CD4-positive, alpha-beta T cell treated with Interleukin-6 at 100 ng/mL for 8 hours (primary cell): ENCODE measurements at regions not wholly inside any gene's neighbourhood (a gene's known extent, or its start where the extent isn't known, plus 50 kb on each side); places are given as distances from the start of the nearest gene placed in this dataset.
"Not testable (repeated sequence)": the region's sequence is repeated elsewhere in the genome, so short reads cannot be mapped to it uniquely, and the experiment has no call there.

Experiments
- DNase-seq: peaks from one replicate; pipeline ENCODE4 v3.0.0-alpha.2; 2020; ENCODE audit warnings: mixed read lengths, low spot score

DNA sequence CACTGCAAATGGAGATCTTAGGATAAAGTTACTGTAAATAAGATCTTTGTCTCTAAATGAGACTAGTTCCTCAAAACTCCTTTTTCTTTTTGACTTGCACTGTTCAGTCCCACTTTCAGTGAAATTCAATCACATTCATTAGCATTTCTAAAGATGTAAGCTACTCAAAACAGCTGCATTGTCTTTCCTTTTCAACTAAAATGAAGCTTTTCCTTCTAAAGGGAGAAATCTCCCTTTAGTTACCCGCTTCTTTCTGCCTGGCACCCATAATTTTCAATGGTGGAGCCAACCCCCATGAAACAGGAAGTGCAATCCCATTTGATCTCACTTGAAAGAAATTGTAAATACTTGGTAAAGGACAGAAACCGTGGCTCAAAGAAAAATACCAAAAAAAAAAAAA lies 387.4 kb upstream of the PKN2 start:
- no peak for DNase-seq

DNA sequence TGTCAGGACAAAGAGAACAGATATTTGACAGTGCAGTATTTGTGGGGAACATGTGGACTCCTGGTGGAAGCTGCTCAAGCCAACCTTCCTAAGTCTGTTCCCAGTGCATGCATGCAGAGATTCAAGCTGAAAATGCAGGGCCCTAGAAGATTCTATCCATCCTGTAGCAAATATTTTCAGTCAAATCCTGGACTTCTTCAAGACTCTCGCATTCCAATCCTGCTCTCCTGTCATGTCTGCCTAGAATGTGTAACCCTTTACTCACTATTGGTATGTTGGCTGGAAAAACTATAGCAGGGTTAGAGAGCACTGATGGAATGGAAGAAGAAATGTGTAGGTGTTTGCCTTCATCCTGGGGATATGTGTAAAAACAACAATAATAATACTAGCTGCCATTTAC lies 385.6 kb upstream of the PKN2 start:
- no peak for DNase-seq

DNA sequence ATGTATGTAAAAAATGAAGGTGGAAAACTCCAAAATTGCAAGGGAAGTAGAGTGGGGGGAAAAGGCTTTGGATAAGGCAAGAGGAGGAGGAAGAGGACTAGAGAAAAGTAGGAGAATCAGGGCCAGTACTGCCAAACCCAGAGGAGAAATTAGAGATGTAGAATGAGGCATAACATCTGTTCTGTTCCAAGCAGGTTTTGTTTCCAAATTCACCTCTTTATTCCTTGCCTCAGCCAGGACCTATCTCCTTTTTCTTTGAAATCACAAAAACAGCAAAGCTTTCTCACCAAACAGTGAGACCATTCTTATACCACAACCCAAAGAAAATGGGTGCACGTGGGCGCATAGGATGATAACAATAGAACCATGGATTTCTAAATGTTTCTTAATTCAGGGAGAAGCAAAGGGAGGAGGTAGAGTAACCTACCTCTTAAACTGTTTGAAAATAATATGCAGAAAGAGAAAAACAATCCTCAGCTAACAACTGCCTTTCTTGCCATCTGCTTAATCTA lies 383.3 kb upstream of the PKN2 start:
- no peak for DNase-seq

DNA sequence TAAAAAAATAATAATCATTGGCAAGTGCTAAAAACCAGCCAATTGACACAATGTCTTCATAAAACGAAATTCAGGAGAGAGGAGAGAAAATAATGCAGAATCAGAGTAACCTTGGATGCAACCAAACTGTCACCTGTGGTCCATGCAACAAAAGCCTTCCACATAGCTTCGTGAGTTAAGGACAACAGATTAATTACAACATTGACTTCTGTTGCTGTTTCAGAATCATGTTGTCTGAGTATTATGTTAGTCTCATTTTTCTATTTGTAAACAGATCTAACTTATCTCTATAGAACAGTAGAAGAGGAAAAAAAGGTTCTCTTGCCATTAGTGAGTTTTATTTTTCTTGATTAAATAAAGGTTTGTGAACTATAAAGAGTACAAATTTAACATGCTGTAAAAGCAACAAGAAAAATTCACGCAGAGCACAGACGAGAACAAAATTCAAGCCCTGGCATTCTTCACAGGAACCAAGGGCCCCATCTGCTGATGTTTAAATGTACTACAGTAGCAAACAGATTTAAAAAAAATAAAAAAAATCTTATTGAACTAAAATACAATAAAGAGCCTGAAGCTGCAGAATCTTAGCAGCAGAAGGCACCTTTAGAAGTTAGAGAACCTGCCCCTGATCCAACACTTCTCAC lies 381.1 kb upstream of the PKN2 start:
- no peak for DNase-seq

DNA sequence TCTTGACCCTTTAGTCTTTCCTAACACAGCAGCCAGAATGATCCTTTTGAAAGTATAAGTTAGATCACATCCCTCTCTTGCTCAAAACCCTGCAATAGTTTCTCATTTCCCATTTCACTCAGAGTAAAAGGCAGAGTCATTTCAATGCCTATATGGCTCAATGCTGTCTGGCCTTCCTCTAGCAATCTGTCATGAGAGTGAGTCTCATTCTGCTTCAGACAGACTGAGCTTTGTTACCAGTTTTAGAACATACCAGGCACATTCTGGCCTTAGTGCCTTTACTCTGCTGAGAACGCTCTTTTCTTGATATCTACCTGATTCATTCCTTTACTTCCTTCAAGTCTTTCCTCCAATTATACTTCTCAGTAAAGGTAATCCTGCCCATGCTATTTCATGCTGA lies 372.8 kb upstream of the PKN2 start:
- DNase-seq = no peak

DNA sequence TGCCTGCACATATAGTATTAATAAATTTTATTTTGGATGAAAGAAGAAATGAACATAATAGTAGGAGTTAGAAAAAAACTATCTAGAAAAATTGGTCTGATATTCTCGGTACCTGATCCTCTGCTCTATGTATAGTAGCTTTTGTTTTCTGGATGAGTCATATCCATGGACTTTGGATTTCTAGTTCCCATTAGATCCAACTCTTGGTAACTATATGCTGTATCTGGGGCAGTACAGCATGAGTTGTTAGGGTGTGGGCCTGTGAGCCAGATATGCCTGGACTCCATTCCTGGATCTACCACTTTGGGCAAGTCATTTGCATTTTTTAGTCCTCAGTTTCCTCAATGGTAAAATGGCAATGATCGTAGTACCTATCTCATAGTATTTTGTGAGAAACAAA lies 372.2 kb upstream of the PKN2 start:
- DNase-seq = no peak

DNA sequence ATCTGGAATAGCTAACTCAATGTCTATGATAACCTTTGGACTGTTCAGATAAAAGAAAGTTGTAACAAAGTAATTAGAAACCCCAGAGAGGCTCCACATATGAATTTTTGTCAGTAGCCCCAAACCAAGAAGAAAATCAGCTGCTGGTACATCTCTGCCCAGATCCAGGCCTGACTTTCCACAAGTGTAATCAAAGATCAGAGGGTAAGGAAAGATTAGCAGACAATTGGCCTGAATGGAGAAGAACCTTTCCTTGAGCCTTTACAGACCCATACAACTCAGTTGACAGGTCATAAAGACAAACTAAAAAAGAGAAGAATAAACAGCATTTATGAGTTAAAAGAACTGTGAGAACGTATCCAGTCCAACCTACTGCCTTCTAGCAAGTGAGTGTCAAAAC lies 366.7 kb upstream of the PKN2 start:
- DNase-seq = no peak

DNA sequence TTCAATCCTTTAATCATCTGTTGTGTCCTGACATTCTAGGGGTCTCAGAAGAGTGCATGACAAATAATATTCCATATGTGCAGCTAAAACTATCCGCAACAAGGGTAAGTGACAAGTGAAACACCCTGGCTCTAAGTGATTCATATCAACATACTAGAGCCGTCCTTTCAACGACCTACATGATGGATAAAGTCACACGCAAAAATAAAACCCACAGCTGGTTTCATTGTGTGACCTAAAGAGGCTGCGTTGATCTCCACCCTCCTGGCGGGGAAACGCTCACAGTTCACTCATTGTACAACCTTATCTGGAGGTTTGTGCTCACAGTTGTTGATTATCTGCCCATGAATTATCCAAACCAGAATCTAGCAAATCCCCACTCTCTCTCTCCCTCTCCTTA lies 365.3 kb upstream of the PKN2 start:
- DNase-seq = no peak

DNA sequence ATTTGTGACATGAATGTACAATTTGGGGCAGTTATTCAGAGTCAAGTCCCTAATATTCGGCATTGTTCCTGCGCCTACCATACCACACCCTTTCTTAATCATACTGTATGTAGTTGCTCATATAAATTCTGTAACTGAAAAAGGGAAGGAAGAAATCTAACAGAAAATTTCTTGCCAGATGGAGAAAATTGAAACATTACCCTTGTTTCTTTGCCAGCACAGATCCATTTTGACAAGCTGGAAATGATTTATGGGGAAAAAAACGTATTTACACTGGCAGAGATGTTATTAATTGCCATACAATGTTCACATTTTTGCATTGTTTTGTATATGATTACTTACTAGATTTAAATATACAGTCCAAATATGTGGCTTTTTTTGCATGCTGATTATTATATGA lies 363.8 kb upstream of the PKN2 start:
- DNase-seq = no peak

DNA sequence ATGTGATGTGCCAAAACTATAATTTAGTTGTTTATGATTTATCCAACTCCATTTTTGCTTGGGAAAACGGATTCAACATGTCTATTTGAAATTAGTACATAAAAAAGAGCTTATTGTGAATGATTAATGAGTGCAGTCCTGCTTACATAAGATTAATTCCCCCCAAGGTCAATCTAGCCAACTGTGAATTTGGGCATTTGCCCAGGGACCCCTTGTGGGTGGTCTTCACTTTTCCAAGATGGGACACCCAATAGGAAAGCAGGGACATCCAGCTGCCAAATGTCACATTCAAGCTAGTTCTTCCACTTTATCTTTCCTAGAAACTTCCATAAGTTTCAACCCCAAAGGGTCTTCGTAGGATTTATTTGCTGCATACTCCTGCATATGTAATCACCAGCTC lies 362.4 kb upstream of the PKN2 start:
- no peak for DNase-seq

DNA sequence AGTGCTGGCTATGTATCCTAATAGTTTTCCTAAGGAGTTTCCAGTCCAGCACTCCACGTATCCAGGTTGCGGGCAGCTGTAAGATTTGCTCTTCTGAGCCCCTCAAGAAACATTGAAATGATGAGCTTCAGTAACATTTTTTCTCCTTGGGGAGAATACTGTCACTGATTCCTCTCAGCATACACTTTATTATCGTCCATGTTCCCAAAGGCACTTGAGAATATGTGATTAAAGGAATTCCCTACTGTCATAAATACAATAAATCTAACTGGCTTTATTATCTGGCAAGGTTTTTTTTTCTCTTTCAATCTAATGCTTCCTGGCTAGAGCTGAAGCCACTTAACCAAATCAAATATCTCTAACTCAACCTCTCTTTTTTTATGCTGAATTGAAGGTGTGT lies 359.2 kb upstream of the PKN2 start:
- no peak for DNase-seq

DNA sequence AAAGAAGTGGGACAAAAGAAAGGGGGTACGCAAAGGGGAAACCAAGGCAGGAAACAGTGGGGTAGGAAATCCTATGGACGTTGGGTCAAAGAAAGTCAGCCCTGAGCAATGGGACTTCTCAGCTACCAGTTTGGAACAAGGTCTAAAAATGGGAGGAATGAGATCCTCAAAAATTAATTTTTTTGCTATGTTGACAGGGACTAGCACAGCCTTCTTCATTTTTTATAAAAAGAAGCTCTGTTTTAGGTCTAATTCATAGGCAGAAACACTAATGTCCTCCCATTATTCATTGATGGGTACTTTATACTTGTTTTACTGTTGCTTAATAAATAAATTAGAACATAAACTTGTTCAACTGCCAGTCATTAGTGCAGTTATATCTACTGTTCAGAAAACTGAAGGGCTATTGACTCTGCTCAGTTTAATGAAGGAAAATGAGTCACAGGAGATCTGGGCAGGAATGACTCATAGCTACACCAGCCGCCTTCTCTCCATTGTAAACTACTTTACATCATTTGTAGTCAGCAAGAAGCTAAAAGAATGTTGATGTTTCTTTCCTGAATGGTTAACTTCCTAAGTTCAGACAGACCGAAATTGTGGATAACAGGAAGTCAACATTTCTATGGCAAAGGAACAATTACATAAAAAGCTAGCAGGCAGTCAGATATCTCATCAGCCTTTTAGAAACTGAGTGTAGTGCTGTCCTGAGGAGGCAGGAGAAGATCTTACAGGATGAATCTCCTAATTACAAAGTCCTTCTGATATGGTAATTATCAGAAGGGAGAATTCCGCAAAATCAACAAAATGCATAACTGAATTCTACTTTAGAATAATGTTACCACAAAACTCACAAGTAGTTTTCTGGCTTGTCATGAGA lies 356.4 kb upstream of the PKN2 start:
- DNase-seq = no peak

DNA sequence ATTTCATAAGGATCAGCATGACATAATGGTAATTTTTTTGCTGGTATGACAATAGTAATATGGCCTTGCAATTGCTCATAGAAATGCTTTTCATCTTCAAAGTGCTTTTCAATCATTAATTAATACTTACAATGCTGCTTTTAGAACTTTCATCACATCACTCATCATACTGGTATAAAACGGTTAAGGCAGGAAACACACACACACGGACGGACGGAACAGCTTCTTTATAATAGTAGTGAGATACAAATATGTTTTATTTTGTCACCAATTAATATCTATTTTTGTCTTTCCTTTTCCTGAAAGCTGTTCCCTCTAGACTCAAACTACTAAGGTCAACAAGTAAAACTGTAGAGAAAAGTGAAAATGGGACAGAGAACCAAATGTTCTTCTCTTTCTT lies 353.9 kb upstream of the PKN2 start:
- no peak for DNase-seq

DNA sequence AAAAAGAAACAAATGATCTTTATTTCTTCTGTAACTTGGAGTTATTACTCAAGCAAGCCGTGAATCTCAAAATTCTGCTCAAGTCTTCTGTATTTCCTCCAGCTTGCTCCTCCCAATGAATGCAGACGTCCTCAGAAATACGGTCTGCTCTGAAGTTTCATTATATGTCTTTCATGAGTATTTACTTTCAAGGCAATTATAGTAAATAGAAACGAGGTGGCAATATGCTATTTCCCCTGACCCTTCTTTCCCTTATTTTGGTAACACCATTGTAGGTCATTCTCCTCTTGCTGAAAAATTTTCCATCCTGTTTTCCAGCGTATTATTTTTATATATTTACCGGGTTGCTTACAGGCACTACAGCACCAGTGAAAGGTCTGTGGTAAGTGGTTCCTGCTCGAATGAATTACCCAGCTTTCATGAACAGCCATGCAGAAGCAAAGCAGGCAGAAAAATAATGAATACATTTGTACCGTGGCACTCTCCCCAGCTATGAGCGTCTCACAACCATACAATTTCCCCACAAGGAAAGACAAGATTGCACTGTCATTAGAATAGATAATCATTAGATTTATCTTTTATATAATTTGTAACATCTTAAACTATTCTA lies 350.9 kb upstream of the PKN2 start:
- DNase-seq = no peak

DNA sequence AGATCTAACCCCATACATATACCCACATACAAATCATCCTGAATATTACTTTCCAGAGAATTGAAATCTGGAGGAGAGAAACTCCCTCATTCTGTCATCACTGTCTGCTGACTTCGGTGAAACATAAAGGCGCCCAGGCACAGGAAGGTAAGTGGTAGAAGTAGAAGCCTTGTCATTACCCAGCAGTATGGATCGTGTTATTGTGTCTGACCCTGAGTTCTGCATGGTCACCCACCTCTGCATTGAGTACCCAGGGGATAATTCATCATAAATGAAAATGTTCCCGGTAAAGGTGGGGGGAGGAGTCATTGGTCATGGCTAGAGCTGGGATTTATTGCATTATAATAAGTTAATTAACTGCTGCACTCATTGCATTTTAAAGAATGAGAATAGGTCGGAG lies 342.6 kb upstream of the PKN2 start:
- DNase-seq = no peak

DNA sequence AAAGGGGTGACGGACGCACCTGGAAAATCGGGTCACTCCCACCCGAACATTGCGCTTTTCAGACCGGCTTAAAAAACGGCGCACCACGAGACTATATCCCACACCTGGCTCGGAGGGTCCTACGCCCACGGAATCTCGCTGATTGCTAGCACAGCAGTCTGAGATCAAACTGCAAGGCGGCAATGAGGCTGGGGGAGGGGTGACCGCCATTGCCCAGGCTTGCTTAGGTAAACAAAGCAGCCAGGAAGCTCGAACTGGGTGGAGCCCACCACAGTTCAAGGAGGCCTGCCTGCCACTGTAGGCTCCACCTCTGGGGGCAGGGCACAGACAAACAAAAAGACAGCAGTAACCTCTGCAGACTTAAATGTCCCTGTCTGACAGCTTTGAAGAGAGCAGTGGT lies 342.0 kb upstream of the PKN2 start:
- DNase-seq = not testable (repeated sequence)

DNA sequence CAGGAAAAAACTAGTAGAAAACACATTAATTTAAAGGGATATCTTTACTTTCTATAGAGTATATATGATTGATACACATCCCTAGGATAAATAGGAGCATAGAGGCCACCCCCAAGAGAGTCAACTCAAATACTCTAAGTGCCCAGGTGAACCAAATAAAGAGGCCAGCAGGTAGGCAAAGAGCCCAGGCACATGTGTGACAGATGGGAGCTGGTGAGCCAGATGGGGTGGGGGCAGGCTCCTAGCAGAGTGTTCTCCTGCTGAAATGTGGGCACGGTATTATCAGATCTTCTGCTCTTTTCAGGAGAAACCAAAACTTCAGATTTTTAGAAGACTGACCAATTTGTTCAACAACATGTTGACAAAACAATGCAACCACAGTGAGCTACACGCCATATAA lies 333.4 kb upstream of the PKN2 start:
- DNase-seq = no peak

DNA sequence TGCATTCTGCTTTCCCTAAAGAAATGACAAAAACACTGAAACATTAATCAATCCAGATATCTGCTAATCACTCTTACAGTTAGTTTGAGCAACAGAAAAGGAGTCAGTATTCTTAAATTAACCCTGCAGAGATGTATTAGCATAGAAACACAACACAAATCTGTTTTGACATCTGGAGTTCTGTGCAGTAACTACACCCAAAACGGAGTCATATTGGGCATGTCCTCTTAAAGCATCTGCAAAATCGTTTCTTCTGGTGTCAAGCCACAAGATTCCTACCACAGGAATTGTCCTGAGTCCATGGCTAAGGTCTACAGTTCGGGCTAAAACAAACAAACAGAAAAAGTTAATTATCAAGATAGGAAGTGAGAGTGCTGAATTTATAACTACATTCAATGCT lies 332.1 kb upstream of the PKN2 start:
- no peak for DNase-seq

DNA sequence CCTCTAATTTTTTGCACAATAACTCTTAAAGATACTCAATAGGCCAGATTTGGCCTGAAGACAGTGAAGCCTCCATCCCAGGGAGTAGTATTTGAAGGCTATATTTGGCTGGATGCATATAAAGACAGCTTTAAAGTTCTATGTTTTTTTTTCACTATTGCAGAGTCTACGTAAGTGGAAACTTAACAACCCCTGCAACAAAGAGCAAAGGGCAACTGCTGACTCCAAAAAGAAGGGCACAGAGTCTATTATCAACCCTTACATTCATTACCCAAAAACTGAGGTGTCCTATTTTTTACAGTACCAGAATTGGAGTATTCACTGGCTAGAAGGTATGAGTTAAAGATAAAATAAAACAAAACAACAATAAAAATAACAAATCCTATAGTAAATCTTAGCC lies 329.8 kb upstream of the PKN2 start:
- DNase-seq = no peak

DNA sequence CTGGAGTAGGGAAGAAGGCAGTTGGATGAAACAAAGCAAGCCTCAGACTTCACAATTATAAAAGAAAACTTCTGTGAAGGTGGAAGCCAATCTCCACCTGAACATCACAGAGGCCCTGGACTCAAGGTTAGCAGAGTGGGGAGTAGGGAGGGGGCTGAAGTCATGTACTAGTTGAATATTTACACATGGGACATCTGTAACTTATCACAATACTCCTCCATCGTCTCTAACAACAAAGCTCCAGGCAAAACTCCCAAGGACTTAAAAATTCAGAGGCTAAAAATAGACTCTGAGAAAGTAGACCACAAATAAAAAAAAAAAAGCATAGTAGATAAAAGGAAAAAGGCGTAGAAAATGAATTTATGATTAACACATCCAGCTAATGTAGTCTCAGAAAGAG lies 326.3 kb upstream of the PKN2 start:
- DNase-seq = no peak

DNA sequence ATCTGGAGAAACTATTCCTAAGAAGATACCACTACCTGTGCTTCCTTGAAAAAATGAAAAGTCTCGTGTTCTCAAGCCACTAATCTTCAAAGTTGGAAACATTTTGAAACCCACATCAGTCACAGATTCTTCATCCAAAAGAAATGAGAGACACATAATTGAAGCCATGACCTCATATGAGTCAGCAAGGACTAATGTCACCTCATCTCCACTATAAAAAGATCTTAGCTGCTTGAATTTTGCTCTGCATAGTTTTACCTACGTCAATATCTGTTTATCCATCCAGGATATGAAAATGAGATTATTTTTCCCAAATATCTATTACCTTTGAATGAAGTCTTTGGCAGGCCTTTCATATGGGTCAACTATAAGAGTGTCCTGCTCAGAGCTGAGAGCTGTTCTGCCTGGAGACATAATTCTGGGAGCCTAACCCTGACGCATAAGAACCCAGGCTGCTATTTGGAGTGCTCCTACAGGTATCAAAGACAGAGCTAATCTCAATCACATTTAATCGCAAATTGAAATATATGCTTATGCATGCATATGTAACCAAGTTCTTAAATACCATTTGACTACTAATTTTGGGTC lies 312.5 kb upstream of the PKN2 start:
- DNase-seq = no peak

DNA sequence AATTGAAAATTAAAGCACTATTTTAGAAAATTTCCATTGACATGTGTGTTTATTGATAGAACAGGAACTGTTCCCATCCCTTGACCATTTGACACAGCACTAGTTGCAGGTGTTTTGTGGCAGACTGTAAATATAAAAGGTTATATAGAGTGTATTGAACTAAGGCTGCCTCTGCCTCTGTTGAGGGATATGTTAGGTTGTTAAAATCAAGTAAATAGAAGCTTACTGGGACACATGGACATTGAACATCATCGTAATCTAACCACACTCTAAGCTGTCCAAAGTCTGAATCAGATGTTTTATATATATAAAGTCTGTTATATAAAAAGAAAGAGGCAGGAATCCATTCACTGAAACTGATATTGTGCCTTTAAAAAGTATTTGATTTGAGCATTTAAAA lies 308.1 kb upstream of the PKN2 start:
- no peak for DNase-seq

DNA sequence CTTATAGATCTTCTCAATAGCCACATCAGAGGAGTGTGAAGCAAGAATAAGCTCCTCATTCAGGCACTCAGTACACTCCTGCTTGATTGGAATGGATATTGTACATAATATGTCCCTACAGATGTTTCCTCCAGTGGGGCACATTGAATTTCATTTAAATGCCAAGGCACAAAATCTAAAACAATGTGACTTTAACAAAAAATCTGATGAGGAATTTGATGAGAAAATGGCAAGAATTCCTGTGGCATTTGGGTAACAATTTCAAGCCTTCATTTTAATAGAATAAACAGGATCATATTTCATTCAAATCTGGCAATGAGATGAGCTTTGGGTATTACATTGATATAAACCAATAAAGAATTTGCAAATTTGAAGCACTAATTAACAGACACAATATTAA lies 307.7 kb upstream of the PKN2 start:
- no peak for DNase-seq
